GM12891 (cell line): ENCODE measurements at regions not wholly inside any gene's neighbourhood (a gene's known extent, or its start where the extent isn't known, plus 50 kb on each side); places are given as distances from the start of the nearest gene placed in this dataset.

Experiments used
- DNase-seq: peaks from one replicate; pipeline ENCODE4 v3.0.0; 2011; ENCODE audit warnings: low spot score; ENCODE audit not compliant: insufficient read length
- FAIRE-seq: peaks from 2 replicates; lab custom pipeline; 2011; peaks lifted over from hg19 to GRCh38; lab: Jason Lieb, UNC
- PAX5 ChIP-seq: IDR thresholded peaks from 2 replicates; pipeline ENCODE4 v1.6.1; 2011; ENCODE audit warnings: low read length, moderate library complexity, mild to moderate bottlenecking; ENCODE audit not compliant: insufficient read depth, severe bottlenecking
- POLR2A ChIP-seq: IDR thresholded peaks from 2 replicates; pipeline ENCODE4 v1.6.1; 2011; ENCODE audit warnings: low read depth, low read length, control low read depth
- POLR2AphosphoS5 ChIP-seq: IDR thresholded peaks from 2 replicates; pipeline ENCODE4 v1.6.1; 2011; ENCODE audit warnings: low read depth, low read length, control low read depth
- POU2F2 ChIP-seq: IDR thresholded peaks from 2 replicates; pipeline ENCODE4 v1.6.1; 2011; ENCODE audit warnings: low read depth, mild to moderate bottlenecking, control low read depth, low read length, moderate library complexity
- SPI1 ChIP-seq: IDR thresholded peaks from 2 replicates; pipeline ENCODE4 v1.6.1; 2011; ENCODE audit warnings: low read depth, low read length, control low read depth
- TAF1 ChIP-seq: IDR thresholded peaks from 2 replicates; pipeline ENCODE4 v1.6.1; 2011; ENCODE audit warnings: low read depth, low read length, control low read depth

GRCh38 chr15:56783156-56783856 lies 50.0 kb upstream of the ZNF280D start:
- TF ChIP-seq POLR2AphosphoS5 (no peak), PAX5 (no peak), SPI1 (no peak), POLR2A (no peak), POU2F2 (no peak), TAF1 (no peak)
- FAIRE-seq = no peak

More at GRCh38 chr15:56783156-56783856, 50.0 kb upstream of the ZNF280D start:
- no peak for DNase-seq
